H1 (cell line): ENCODE measurements at regions not wholly inside any gene's neighbourhood (a gene's known extent, or its start where the extent isn't known, plus 50 kb on each side); places are given as distances from the start of the nearest gene placed in this dataset.

Experiments
- ASH2L ChIP-seq: fragments of 200-600, 300-600 bp; sonication (generic); IDR thresholded peaks from one replicate; pipeline ENCODE4 v1.7.1; 2017; ENCODE audit warnings: low read length
- ATF3 ChIP-seq: IDR thresholded peaks from 2 replicates; pipeline ENCODE4 v1.6.1; 2011; ENCODE audit warnings: low read depth, mild to moderate bottlenecking, low read length; ENCODE audit not compliant: insufficient read depth
- BACH1 ChIP-seq: IDR thresholded peaks from 2 replicates; pipeline ENCODE4 v1.6.1; 2012; ENCODE audit warnings: low read length, improper control_type of control experiment
- CBX5 ChIP-seq: fragments of 300-800, 300-1000 bp; sonication (generic); IDR thresholded peaks from 2 replicates; pipeline ENCODE4 v1.7.1; 2016; ENCODE audit warnings: antibody characterized with exemption, low read length, low read depth
- CBX8 ChIP-seq: fragments of 300-800, 300-1000 bp; sonication (generic); IDR thresholded peaks from 2 replicates; pipeline ENCODE4 v1.7.1; 2016; ENCODE audit warnings: low read depth, low read length, borderline replicate concordance
- CEBPB ChIP-seq: IDR thresholded peaks from 2 replicates; pipeline ENCODE4 v1.6.1; 2012; ENCODE audit warnings: low read depth, low read length
- GABPA ChIP-seq: IDR thresholded peaks from 2 replicates; pipeline ENCODE4 v1.6.1; 2011; ENCODE audit warnings: mild to moderate bottlenecking, low read length, moderate library complexity, borderline replicate concordance; ENCODE audit not compliant: insufficient read depth
- HDAC6 ChIP-seq: IDR thresholded peaks from one replicate; pipeline ENCODE4 v1.7.1; 2012; ENCODE audit warnings: low read depth, mild to moderate bottlenecking, inconsistent platforms, low read length, moderate library complexity
- JUN ChIP-seq: IDR thresholded peaks from 2 replicates; pipeline ENCODE4 v1.6.1; 2011; ENCODE audit warnings: low read depth, mild to moderate bottlenecking, improper control_type of control experiment, low read length
- NRF1 ChIP-seq: IDR thresholded peaks from 2 replicates; pipeline ENCODE4 v1.6.1; 2011; ENCODE audit warnings: mild to moderate bottlenecking, low read depth, low read length, improper control_type of control experiment
- PHF8 ChIP-seq: fragments of 200-600 bp; sonication (generic); conservative IDR thresholded peaks from 2 replicates; pipeline ENCODE4 v1.7.1; 2012; ENCODE audit warnings: low read depth, mild to moderate bottlenecking, inconsistent platforms, low read length, moderate library complexity
- POLR2A ChIP-seq, 2 experiments: IDR thresholded peaks; 1 replicate in 1 of 2; 2 replicates in 1 of 2; pipeline ENCODE4 v1.6.1; 2011; ENCODE audit warnings: low read depth in 2 of 2, low read length in 2 of 2, mild to moderate bottlenecking in 2 of 2; ENCODE audit errors: control extremely low read depth in 1 of 2
- POU5F1 ChIP-seq: IDR thresholded peaks from 2 replicates; pipeline ENCODE4 v1.6.1; 2011; ENCODE audit warnings: low read depth, mild to moderate bottlenecking, low read length, moderate library complexity
- RAD21 ChIP-seq, 2 experiments: IDR thresholded peaks in 1 of 2; conservative IDR thresholded peaks in 1 of 2; 2 replicates each; pipeline ENCODE4 v1.6.1; 2011; ENCODE audit warnings: low read depth in 2 of 2, low read length in 2 of 2, improper control_type of control experiment in 1 of 2, inconsistent platforms in 1 of 2, mild to moderate bottlenecking in 1 of 2, moderate library complexity in 1 of 2
- RBBP5 ChIP-seq: IDR thresholded peaks from 2 replicates; pipeline ENCODE4 v1.7.1; 2012; ENCODE audit warnings: low read depth, mild to moderate bottlenecking, inconsistent platforms, low read length, moderate library complexity, borderline replicate concordance
- RFX5 ChIP-seq: IDR thresholded peaks from 2 replicates; pipeline ENCODE4 v1.6.1; 2011; ENCODE audit warnings: low read depth, low read length, improper control_type of control experiment, borderline replicate concordance
- RNF2 ChIP-seq: fragments of 200-900, 300-1000 bp; sonication (generic); IDR thresholded peaks from 2 replicates; pipeline ENCODE4 v1.7.1; 2016; ENCODE audit warnings: borderline replicate concordance, low read depth, mild to moderate bottlenecking, antibody characterized with exemption, low read length; ENCODE audit not compliant: poor library complexity, severe bottlenecking; ENCODE audit errors: missing control alignments
- SAP30 ChIP-seq: fragments of 300-600 bp; sonication (generic); IDR thresholded peaks from 2 replicates; pipeline ENCODE4 v1.7.1; 2012; ENCODE audit warnings: low read length, moderate library complexity, mild to moderate bottlenecking, inconsistent platforms; ENCODE audit not compliant: insufficient read depth, insufficient replicate concordance
- SIN3A ChIP-seq, 2 experiments: IDR thresholded peaks in 1 of 2; conservative IDR thresholded peaks in 1 of 2; 2 replicates each; pipeline ENCODE4 v1.6.1; 2011 to 2012; ENCODE audit warnings: low read length in 2 of 2, improper control_type of control experiment in 1 of 2, low read depth in 1 of 2, mild to moderate bottlenecking in 1 of 2
- SP1 ChIP-seq: IDR thresholded peaks from 2 replicates; pipeline ENCODE4 v1.6.1; 2011; ENCODE audit warnings: low read depth, low read length
- TAF1 ChIP-seq: IDR thresholded peaks from 2 replicates; pipeline ENCODE4 v1.6.1; 2011; ENCODE audit warnings: mild to moderate bottlenecking, low read depth, low read length
- TAF7 ChIP-seq: optimal IDR thresholded peaks from 2 replicates; pipeline ENCODE3; 2011; ENCODE audit warnings: low read depth, mild to moderate bottlenecking, inconsistent platforms, low read length, moderate library complexity, borderline replicate concordance
- TCF12 ChIP-seq: IDR thresholded peaks from 2 replicates; pipeline ENCODE4 v1.6.1; 2011; ENCODE audit warnings: low read depth, mild to moderate bottlenecking, low read length
- USF2 ChIP-seq: IDR thresholded peaks from 2 replicates; pipeline ENCODE4 v1.6.1; 2011; ENCODE audit warnings: low read length, improper control_type of control experiment
- ZNF274 ChIP-seq: IDR thresholded peaks from 2 replicates; pipeline ENCODE4 v1.7.0; 2012; ENCODE audit warnings: low read length, borderline replicate concordance; ENCODE audit errors: extremely low read depth

GRCh38 chr2:160924936-160925353 is 235.3 kb upstream of the TANK start (continued):
- TF ChIP-seq CBX8: no peak
- TF ChIP-seq ZNF274: no peak
- no peak for TF ChIP-seq HDAC6
- TF ChIP-seq CEBPB: peak; percentile 88
- no peak for TF ChIP-seq CBX5
- no peak for TF ChIP-seq PHF8
- TF ChIP-seq POU5F1: no peak
- TF ChIP-seq NRF1: no peak
- no peak for TF ChIP-seq RFX5
- no peak for TF ChIP-seq SIN3A (conservative IDR thresholded peaks at IDR 0.05 in 1 of 2, IDR thresholded peaks at IDR 0.05 in 1 of 2; ENCODE audit: low read depth in 1 of 2, low read length in 2 of 2)
- TF ChIP-seq POLR2A (IDR thresholded peaks at IDR 0.05; ENCODE audit: control extremely low read depth in 1 of 2, low read depth in 2 of 2, low read length in 2 of 2): no peak
- TF ChIP-seq GABPA: no peak
- no peak for TF ChIP-seq RNF2
- TF ChIP-seq TAF1: no peak
- no peak for TF ChIP-seq SAP30
- TF ChIP-seq ATF3: no peak
- TF ChIP-seq BACH1: no peak
- no peak for TF ChIP-seq TCF12
- TF ChIP-seq USF2: peak; percentile 70
- no peak for TF ChIP-seq SP1
- no peak for TF ChIP-seq ASH2L
- no peak for TF ChIP-seq RBBP5
- no peak for TF ChIP-seq JUN
- no peak for TF ChIP-seq RAD21 (IDR thresholded peaks at IDR 0.05 in 1 of 2, conservative IDR thresholded peaks at IDR 0.05 in 1 of 2; ENCODE audit: low read depth in 2 of 2, low read length in 2 of 2)
- no peak for TF ChIP-seq TAF7
